K562 (cell line): ENCODE measurements at regions not wholly inside any gene's neighbourhood (a gene's known extent, or its start where the extent isn't known, plus 50 kb on each side); places are given as distances from the start of the nearest gene placed in this dataset.

Experiments used
- ATAC-seq: fragments of 200-7000 bp; cut with Tn5 transposase; 3 replicates; pipeline ENCODE4 v1.9.1; 2020; ENCODE audit warnings: moderate library complexity
- BruUV-seq: library from RNA; stranded (reverse); fragments of 400-500 nt; replicated peaks from 2 replicates; lab custom pipeline; 2021; lab: Mats Ljungman, UMichigan
- CTCF ChIA-PET: fragments of 300-600 bp; formaldehyde crosslinking; extraction: SDS; loops from one replicate; lab custom pipeline; 2021; ENCODE audit warnings: low intra/inter-chr PET ratio; lab: Yijun Ruan, JAX
- POLR2A ChIA-PET: fragments of 300-600, 350-650 bp; sonication (Branson Sonifier 250); formaldehyde crosslinking; extraction: SDS; loops from one replicate; lab custom pipeline; 2021; ENCODE audit warnings: antibody characterized with exemption, inconsistent platforms; lab: Yijun Ruan, JAX
- DNase-seq, 4 experiments: peaks; one replicate each; pipeline versions ENCODE4 v3.0.0 to v3.0.0-alpha.2; 2011 to 2018; ENCODE audit warnings: low spot score in 3 of 4, mixed read lengths in 3 of 4; ENCODE audit errors: extremely low read depth in 1 of 4
- FAIRE-seq: peaks from 2 replicates; lab custom pipeline; 2011; peaks lifted over from hg19 to GRCh38; lab: Jason Lieb, UNC
- H2AFZ ChIP-seq: 2 replicates; pipeline ENCODE4 v1.6.0; 2011; ENCODE audit warnings: low read depth, low read length, control low read depth, inconsistent platforms
- H3K27ac ChIP-seq: fragments of 200-600 bp; 3 replicates; pipeline ENCODE4 v1.8.0; 2011; ENCODE audit warnings: low read depth, mild to moderate bottlenecking, control low read depth, inconsistent platforms, low read length, moderate library complexity, mixed read lengths; ENCODE audit errors: extremely low read depth
- H3K27me3 ChIP-seq, 2 experiments: fragments of 300-600 bp in 1 of 2; 2 replicates in 1 of 2; 3 replicates in 1 of 2; pipeline versions ENCODE4 v1.6.0 to v1.8.0; 2011; ENCODE audit warnings: inconsistent platforms in 2 of 2, low read length in 2 of 2, mild to moderate bottlenecking in 1 of 2, mixed read lengths in 1 of 2, moderate library complexity in 1 of 2; ENCODE audit not compliant: control insufficient read depth in 2 of 2, insufficient read depth in 2 of 2
- H3K36me3 ChIP-seq: fragments of 300-600 bp; 3 replicates; pipeline ENCODE4 v1.8.0; 2011; ENCODE audit warnings: mild to moderate bottlenecking, low read length, inconsistent platforms; ENCODE audit not compliant: control insufficient read depth, insufficient read depth
- H3K4me1 ChIP-seq, 2 experiments: fragments of 200-600 bp in 1 of 2; replicated peaks in 1 of 2; 2 replicates in 1 of 2; 3 replicates in 1 of 2; pipeline versions ENCODE4 v1.5.1 to v1.8.0; 2011; ENCODE audit warnings: inconsistent platforms in 2 of 2, low read length in 2 of 2, mild to moderate bottlenecking in 1 of 2, mixed read lengths in 1 of 2, moderate library complexity in 1 of 2; ENCODE audit not compliant: control insufficient read depth in 2 of 2, insufficient read depth in 2 of 2
- H3K4me2 ChIP-seq: 2 replicates; pipeline ENCODE4 v1.6.1; 2011; ENCODE audit warnings: low read length, control low read depth, inconsistent platforms, mixed read lengths; ENCODE audit not compliant: insufficient read depth
- H3K4me3 ChIP-seq: fragments of 200-600 bp; sonication (generic), shearing (Covaris generic); 2 replicates; pipeline ENCODE4 v1.5.1; 2016; ENCODE audit warnings: control low read depth, inconsistent platforms
- H3K79me2 ChIP-seq: fragments of 200-600 bp; 3 replicates; pipeline ENCODE4 v1.8.0; 2011; ENCODE audit warnings: low read length, inconsistent platforms; ENCODE audit not compliant: control insufficient read depth, insufficient read depth
- H3K9ac ChIP-seq, 2 experiments: 2 replicates each; pipeline versions ENCODE4 v1.6.0 to v1.6.1; 2011; ENCODE audit warnings: low read depth in 2 of 2, low read length in 2 of 2, control low read depth in 1 of 2, inconsistent platforms in 1 of 2, mild to moderate bottlenecking in 1 of 2, mixed read lengths in 1 of 2; ENCODE audit not compliant: insufficient read depth in 1 of 2
- H3K9me1 ChIP-seq: one replicate; pipeline ENCODE4 v1.6.0; 2011; ENCODE audit warnings: inconsistent platforms, mild to moderate bottlenecking, low read length, moderate library complexity; ENCODE audit not compliant: control insufficient read depth, insufficient read depth
- H3K9me3 ChIP-seq: replicated peaks from 2 replicates; pipeline ENCODE4 v1.5.1; 2011; ENCODE audit warnings: low read depth, low read length, inconsistent platforms; ENCODE audit not compliant: control insufficient read depth, insufficient read depth
- H4K20me1 ChIP-seq: replicated peaks from 2 replicates; pipeline ENCODE4 v1.6.1; 2011; ENCODE audit warnings: low read length, inconsistent platforms, mixed read lengths; ENCODE audit not compliant: control insufficient read depth, insufficient read depth
- CHCHD3 ChIP-seq: fragments of 250-450 bp; sonication (Bioruptor Pico); IDR thresholded peaks from 2 replicates; pipeline ENCODE4 v2.1.2; 2022; ENCODE audit warnings: mild to moderate bottlenecking
- DACH1 ChIP-seq: fragments of 450-650 bp; IDR thresholded peaks from 2 replicates; pipeline ENCODE4 v1.6.1; 2018; ENCODE audit not compliant: partially characterized antibody
- KAT2B ChIP-seq: IDR thresholded peaks from one replicate; pipeline ENCODE4 v1.6.1; 2012; ENCODE audit warnings: low read depth, mild to moderate bottlenecking, control low read depth, inconsistent platforms, low read length, moderate library complexity
- RBM14 ChIP-seq: fragments of 200-400 bp; formaldehyde crosslinking; IDR thresholded peaks from 2 replicates; pipeline ENCODE4 v1.6.1; 2018; ENCODE audit warnings: low read depth, mild to moderate bottlenecking, low read length, moderate library complexity, borderline replicate concordance; ENCODE audit not compliant: insufficient read depth
- ZBTB8A ChIP-seq: fragments of 450-650 bp; IDR thresholded peaks from 2 replicates; pipeline ENCODE4 v1.6.1; 2018; ENCODE audit warnings: mild to moderate bottlenecking, moderate library complexity; ENCODE audit not compliant: partially characterized antibody
- ZNF12 ChIP-seq: sonication (generic); formaldehyde crosslinking; IDR thresholded peaks from 2 replicates; pipeline ENCODE4 v1.4.0; 2020; ENCODE audit warnings: mild to moderate bottlenecking, missing genetic modification reagents
- ZNF124 ChIP-seq: sonication (generic); formaldehyde crosslinking; IDR thresholded peaks from 2 replicates; pipeline ENCODE4 v1.8.1; 2022; ENCODE audit warnings: missing genetic modification reagents
- ZNF184 ChIP-seq: sonication (generic); formaldehyde crosslinking; IDR thresholded peaks from 2 replicates; pipeline ENCODE4 v1.5.0; 2020; ENCODE audit warnings: missing genetic modification reagents
- ZNF445 ChIP-seq: fragments of 250-450 bp; sonication (Bioruptor Pico); IDR thresholded peaks from 2 replicates; pipeline ENCODE4 v1.4.0; 2020; ENCODE audit warnings: low read depth, mild to moderate bottlenecking, moderate library complexity
- in situ Hi-C: fragments of 300-500 bp; cut with MboI; formaldehyde crosslinking; loops from 4 replicates; pipeline ENCODE4 v1.15.0; 2018; ENCODE audit warnings: inconsistent platforms, mixed read lengths
- intact Hi-C: fragments of 100-400 bp; cut with micrococcal nuclease; formaldehyde crosslinking; loops from 2 replicates; pipeline ENCODE4 v1.14.2; 2022
- TF ChIP-seq, protein P1 (sequence below), 2 experiments: fragments of 450-650 bp; IDR thresholded peaks; 2 replicates each; pipeline ENCODE4 v1.6.1; 2016
- TF ChIP-seq, protein P2 (sequence below): fragments of 450-650 bp; formaldehyde crosslinking; IDR thresholded peaks from 2 replicates; pipeline ENCODE4 v1.4.0; 2020; ENCODE audit warnings: mild to moderate bottlenecking, moderate library complexity

DNA sequence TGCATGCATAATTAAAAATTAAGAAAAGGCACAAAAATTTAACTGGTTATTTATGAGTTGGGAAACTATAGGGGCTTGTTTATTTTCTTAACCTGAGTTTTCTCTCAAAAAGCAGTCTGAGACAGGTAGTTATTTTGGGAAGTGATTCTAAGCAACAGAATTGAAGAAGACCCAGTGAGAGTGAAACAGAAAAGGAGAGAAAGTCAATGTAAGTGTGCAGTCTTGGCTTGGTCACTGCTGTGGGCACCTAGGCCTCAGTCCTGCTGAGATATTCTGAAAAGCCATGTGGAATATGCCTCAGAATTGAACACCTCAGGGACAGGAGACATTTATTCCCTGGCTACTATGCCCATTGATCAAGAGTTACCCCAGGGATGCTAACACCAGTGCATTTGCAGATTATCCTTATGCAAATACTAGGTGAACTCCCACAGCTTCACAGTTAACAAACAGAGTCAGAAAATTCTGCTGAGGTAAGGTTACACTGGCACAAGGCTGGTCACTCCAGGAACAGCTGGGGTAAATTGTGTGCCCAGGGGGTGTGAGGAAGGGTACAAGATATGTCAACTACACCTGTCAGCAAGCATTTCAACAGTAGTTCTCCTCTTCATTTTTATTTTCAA is 222.7 kb downstream of the EFHB start:
- FAIRE-seq (no peak), ATAC-seq (no peak), DNase-seq (no peak)
- Histone ChIP-seq H3K27me3 (no peaks in the 10 kb centered on the region), H3K27ac (no peak overlapping the region), H2AFZ (no peak overlapping the region), H3K9me1 (no peaks in the 10 kb centered on the region), H3K79me2 (no peaks in the 10 kb centered on the region), H3K4me2 (no peak overlapping the region), H3K36me3 (no peaks in the 10 kb centered on the region), H3K4me3 (no peak overlapping the region), H3K4me1 (no peaks in the 10 kb centered on the region), H3K9ac (no peak overlapping the region), H3K9me3 (no peaks in the 10 kb centered on the region), H4K20me1 (no peaks in the 10 kb centered on the region)
- intact Hi-C loops (no loop called here), in situ Hi-C loops (no loop called here)
- TF ChIP-seq ZNF184 (no peak), KAT2B (no peak), CHCHD3 (CRISPR knock-in tag) (no peak), RBM14 (no peak), DACH1 (no peak), ZBTB8A (no peak), ZNF12 (CRISPR knock-in tag) (no peak), ZNF445 (no peak), ZNF124 (no peak)
- TF ChIP-seq, protein P1, sequence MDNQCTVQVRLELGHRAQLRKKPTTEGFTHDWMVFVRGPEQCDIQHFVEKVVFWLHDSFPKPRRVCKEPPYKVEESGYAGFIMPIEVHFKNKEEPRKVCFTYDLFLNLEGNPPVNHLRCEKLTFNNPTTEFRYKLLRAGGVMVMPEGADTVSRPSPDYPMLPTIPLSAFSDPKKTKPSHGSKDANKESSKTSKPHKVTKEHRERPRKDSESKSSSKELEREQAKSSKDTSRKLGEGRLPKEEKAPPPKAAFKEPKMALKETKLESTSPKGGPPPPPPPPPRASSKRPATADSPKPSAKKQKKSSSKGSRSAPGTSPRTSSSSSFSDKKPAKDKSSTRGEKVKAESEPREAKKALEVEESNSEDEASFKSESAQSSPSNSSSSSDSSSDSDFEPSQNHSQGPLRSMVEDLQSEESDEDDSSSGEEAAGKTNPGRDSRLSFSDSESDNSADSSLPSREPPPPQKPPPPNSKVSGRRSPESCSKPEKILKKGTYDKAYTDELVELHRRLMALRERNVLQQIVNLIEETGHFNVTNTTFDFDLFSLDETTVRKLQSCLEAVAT (IDR thresholded peaks at IDR 0.05): no peak
- TF ChIP-seq, protein P2, sequence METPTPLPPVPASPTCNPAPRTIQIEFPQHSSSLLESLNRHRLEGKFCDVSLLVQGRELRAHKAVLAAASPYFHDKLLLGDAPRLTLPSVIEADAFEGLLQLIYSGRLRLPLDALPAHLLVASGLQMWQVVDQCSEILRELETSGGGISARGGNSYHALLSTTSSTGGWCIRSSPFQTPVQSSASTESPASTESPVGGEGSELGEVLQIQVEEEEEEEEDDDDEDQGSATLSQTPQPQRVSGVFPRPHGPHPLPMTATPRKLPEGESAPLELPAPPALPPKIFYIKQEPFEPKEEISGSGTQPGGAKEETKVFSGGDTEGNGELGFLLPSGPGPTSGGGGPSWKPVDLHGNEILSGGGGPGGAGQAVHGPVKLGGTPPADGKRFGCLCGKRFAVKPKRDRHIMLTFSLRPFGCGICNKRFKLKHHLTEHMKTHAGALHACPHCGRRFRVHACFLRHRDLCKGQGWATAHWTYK (CRISPR knock-in tag): no peak
- POLR2A ChIA-PET: interaction anchor here (0.8 kb wide), 1 partner anchor 82 kb away, joined by 3 read pairs; no protein-coding TSS in a partner anchor
- no TSS peak for BruUV-seq
- CTCF ChIA-PET: interaction anchor here (0.6 kb wide), 1 partner anchor 206 kb away, joined by 3 read pairs; no protein-coding TSS in a partner anchor
